ENCODE measurements at regions not wholly inside any gene's neighbourhood (a gene's known extent, or its start where the extent isn't known, plus 50 kb on each side); places are given as distances from the start of the nearest gene placed in this dataset.
A peak's percentile ranks its signal among the peaks of the same experiment; 100 is the strongest.

DNA sequence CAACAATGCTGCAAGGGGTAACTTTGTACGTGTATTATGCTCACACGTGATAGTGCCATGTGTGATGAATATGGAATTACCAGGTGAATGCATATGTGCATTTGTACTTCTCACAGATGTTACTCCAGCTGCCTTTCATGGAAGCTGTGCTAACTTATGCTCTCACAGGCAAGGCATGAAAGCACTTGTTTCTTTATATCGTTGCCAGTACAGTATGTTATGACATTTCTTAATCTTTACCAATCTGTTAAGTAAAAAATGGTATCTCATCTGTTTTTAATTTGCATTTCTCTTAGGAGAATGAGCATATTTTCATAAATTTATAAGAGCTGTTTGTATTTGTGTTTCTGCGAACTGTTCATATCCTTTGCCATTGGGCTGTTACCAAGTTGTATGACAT, 311.8 kb upstream of the DMRT1 start:
- H3K27me3 ChIP-seq = no peaks in the 10 kb centered on the region
- DNase-seq = no peak
- no peak for TF ChIP-seq POLR2A (IDR thresholded peaks at IDR 0.05)
- TF ChIP-seq, protein P1, sequence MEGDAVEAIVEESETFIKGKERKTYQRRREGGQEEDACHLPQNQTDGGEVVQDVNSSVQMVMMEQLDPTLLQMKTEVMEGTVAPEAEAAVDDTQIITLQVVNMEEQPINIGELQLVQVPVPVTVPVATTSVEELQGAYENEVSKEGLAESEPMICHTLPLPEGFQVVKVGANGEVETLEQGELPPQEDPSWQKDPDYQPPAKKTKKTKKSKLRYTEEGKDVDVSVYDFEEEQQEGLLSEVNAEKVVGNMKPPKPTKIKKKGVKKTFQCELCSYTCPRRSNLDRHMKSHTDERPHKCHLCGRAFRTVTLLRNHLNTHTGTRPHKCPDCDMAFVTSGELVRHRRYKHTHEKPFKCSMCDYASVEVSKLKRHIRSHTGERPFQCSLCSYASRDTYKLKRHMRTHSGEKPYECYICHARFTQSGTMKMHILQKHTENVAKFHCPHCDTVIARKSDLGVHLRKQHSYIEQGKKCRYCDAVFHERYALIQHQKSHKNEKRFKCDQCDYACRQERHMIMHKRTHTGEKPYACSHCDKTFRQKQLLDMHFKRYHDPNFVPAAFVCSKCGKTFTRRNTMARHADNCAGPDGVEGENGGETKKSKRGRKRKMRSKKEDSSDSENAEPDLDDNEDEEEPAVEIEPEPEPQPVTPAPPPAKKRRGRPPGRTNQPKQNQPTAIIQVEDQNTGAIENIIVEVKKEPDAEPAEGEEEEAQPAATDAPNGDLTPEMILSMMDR (IDR thresholded peaks at IDR 0.05) = no peak
- H3K9me3 ChIP-seq = no peaks in the 10 kb centered on the region
- H3K36me3 ChIP-seq (replicated peaks in 1 of 2; ENCODE audit: insufficient read depth in 1 of 2, low read depth in 2 of 2) = no peaks in the 10 kb centered on the region
- no peak overlapping the region for H3K4me3 ChIP-seq
- H3K4me1 ChIP-seq = peaks cover 42% of the 10 kb centered on the region
- ATAC-seq = no peak
- no peak overlapping the region for H3K27ac ChIP-seq
- 64 to 80% methylated on average over 4 of the region's 4 CpGs for WGBS, 2 donors
- intact Hi-C loops (cut with DNase I) = no loop called here

DNA sequence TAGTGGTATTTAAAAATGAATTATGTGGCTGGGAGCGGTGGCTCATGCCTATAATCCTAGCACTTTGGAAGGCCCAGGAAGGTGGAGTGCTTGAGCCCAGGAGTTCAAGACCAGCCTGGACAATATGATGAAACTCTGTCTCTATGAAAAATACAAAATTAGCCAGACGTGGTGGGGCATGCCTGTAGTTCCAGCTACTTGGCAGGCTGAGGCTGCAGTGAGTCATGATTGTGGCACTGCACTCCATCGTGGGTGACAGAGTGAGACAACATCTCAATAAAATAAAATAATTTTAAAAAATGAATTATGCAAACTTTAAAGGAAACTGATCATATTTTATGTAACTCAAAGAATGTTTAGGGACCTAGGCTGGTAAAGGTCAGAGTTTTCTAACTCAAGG, 310.8 kb upstream of the DMRT1 start:
- ATAC-seq = peak; percentile 43
- intact Hi-C loops (cut with DNase I) = no loop called here
- no peaks in the 10 kb centered on the region for H3K27me3 ChIP-seq
- TF ChIP-seq POLR2A (IDR thresholded peaks at IDR 0.05) = no peak
- TF ChIP-seq, protein P1 (IDR thresholded peaks at IDR 0.05) = no peak
- H3K4me1 ChIP-seq = peaks cover 52% of the 10 kb centered on the region
- 40 to 45% methylated on average over 3 of the region's 3 CpGs for WGBS, 2 donors
- H3K9me3 ChIP-seq = no peaks in the 10 kb centered on the region
- H3K27ac ChIP-seq = peak overlapping the region in 1 of 4 donors; percentile 46
- no peak overlapping the region for H3K4me3 ChIP-seq
- peak in 3 of 4 donors; percentile 48 to 58 (median 51) for DNase-seq
- no peaks in the 10 kb centered on the region for H3K36me3 ChIP-seq (replicated peaks in 1 of 2; ENCODE audit: insufficient read depth in 1 of 2, low read depth in 2 of 2)

DNA sequence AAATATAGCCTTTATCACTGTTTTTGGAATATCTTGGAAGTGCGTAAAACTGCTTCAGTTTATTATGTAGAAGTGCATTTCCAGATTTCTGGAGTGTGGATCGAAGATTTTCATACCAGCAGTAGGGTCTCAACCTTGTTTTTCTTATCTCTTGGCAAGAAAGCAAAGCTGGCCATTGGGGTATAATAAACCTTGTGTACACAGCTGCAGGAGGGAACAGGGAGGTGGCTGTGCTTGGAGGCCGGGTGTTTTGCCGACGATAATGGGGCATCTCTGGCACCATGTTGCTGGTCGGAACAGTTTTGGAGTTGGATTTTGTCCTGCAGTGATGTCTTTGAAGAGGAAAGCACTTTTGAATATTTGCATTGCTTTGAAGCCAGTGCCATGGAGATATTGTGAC, 308.8 kb upstream of the DMRT1 start:
- Histone ChIP-seq H3K27me3 (no peaks in the 10 kb centered on the region), H3K4me1 (peaks cover 49% of the 10 kb centered on the region), H3K36me3 (replicated peaks in 1 of 2; ENCODE audit: insufficient read depth in 1 of 2, low read depth in 2 of 2) (no peaks in the 10 kb centered on the region), H3K9me3 (no peaks in the 10 kb centered on the region), H3K4me3 (no peak overlapping the region), H3K27ac (peak overlapping the region in 2 of 4 donors; percentile 15 to 36)
- intact Hi-C loops (cut with DNase I) = no loop called here
- peak in 3 of 4 donors; percentile 45 to 77 (median 62) for DNase-seq
- 24% methylated on average over 6 of the region's 6 CpGs for WGBS, 2 donors
- TF ChIP-seq, protein P1 (IDR thresholded peaks at IDR 0.05) = no peak
- no peak for TF ChIP-seq POLR2A (IDR thresholded peaks at IDR 0.05)
- ATAC-seq = peak; percentile 54

DNA sequence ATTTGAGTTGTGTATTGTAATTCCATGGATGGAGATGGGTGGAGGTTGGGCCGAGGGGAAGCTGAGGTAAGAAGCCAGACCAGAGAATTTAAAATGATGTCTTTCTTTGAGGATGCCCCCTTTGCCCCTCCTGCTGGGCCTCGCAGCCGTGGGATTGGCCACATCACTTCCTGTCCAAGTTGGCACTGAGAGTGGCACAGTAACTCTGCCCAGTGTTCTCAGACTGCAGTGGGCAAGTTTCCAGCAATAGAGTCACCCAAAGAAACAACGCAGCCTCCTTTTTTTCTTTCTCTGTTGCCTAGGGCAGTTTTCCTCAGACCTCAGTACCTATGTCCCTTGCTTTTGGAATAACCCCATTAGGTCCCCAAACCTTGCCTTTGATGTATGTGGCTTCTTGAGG, 306.6 kb upstream of the DMRT1 start:
- no peaks in the 10 kb centered on the region for H3K27me3 ChIP-seq
- DNase-seq = peak; percentile 65 to 80 (median 80)

DNA sequence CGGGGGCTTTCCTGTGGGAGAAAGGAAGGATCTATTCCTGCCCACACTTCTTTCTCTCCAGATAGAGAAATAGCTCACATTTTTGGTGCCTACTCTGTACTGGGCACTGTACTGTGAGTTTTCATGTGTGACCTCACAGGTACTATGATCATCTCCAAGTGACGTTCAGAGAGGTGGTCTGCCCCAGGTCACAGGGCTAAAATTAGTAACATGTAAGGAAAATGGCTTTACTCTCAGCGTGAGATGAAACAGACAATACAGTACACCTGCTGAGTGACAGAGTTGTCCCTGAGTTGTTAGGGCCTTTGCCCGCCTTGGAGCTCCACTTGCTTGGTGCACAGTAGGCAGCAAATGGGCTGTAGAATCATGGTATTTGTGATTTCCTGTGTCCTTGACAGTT, 306.1 kb upstream of the DMRT1 start:
- H3K4me3 ChIP-seq = no peak overlapping the region
- H3K36me3 ChIP-seq (replicated peaks in 1 of 2; ENCODE audit: insufficient read depth in 1 of 2, low read depth in 2 of 2) = no peaks in the 10 kb centered on the region
- TF ChIP-seq, protein P1 (IDR thresholded peaks at IDR 0.05) = no peak
- no peak for TF ChIP-seq POLR2A (IDR thresholded peaks at IDR 0.05)
- peak overlapping the region in 1 of 4 donors; percentile 18 for H3K27ac ChIP-seq
- intact Hi-C loops (cut with DNase I) = no loop called here
- 87 to 88% methylated on average over 4 of the region's 4 CpGs for WGBS, 2 donors
- no peak for DNase-seq
- no peak for ATAC-seq
- no peaks in the 10 kb centered on the region for H3K27me3 ChIP-seq
- H3K9me3 ChIP-seq = no peaks in the 10 kb centered on the region
- H3K4me1 ChIP-seq = peaks cover 49% of the 10 kb centered on the region

More for the DNA sequence above, 306.6 kb upstream of the DMRT1 start:
- TF ChIP-seq, protein P1 (IDR thresholded peaks at IDR 0.05) = no peak
- no peak for TF ChIP-seq POLR2A (IDR thresholded peaks at IDR 0.05)
- Histone ChIP-seq H3K4me3 (no peak overlapping the region), H3K4me1 (peaks cover 49% of the 10 kb centered on the region), H3K36me3 (replicated peaks in 1 of 2; ENCODE audit: insufficient read depth in 1 of 2, low read depth in 2 of 2) (no peaks in the 10 kb centered on the region), H3K9me3 (no peaks in the 10 kb centered on the region), H3K27ac (peak overlapping the region in 1 of 4 donors; percentile 18)
- peak; percentile 74 for ATAC-seq
- intact Hi-C loops (cut with DNase I) = no loop called here
- WGBS, 2 donors = 28 to 29% methylated on average over 4 of the region's 4 CpGs

All from body of pancreas (tissue), 4 donors.